Uterus (tissue), 3 donors: ENCODE measurements at regions not wholly inside any gene's neighbourhood (a gene's known extent, or its start where the extent isn't known, plus 50 kb on each side); places are given as distances from the start of the nearest gene placed in this dataset.

ENCODE experiments used
- DNase-seq, 2 donors: peaks; one replicate each; pipeline ENCODE4 v3.0.0-alpha.2; 2019 to 2020
- H3K27ac ChIP-seq, 2 donors: fragments of 200-600 bp; sonication (generic); 1 replicate in 1 of 2; 2 replicates in 1 of 2; pipeline ENCODE4 v1.5.1; 2016 to 2018
- H3K27me3 ChIP-seq, 2 donors: fragments of 200-600 bp; sonication (generic); one replicate each; pipeline ENCODE4 v1.5.1; 2018 to 2019; ENCODE audit warnings: control low read depth in 1 of 2
- H3K36me3 ChIP-seq, 2 donors: fragments of 200-600 bp; sonication (generic); one replicate each; pipeline ENCODE4 v1.5.1; 2019; ENCODE audit warnings: control low read depth in 1 of 2
- H3K4me1 ChIP-seq, 2 donors: fragments of 200-600 bp; sonication (generic); one replicate each; pipeline ENCODE4 v1.5.1; 2018 to 2019; ENCODE audit warnings: control low read depth in 1 of 2
- H3K4me3 ChIP-seq, 2 donors: fragments of 200-600 bp; sonication (generic); 1 replicate in 1 of 2; 2 replicates in 1 of 2; pipeline ENCODE4 v1.5.1; 2018 to 2019; ENCODE audit warnings: mild to moderate bottlenecking in 1 of 2
- H3K9me3 ChIP-seq, 2 donors: fragments of 200-600 bp; sonication (generic); one replicate each; pipeline ENCODE4 v1.5.1; 2019; ENCODE audit warnings: control low read depth in 1 of 2
- CTCF ChIP-seq, 4 experiments: fragments of 200-600 bp in 2 of 4; fragments of 450-650 bp in 2 of 4; sonication (generic) in 2 of 4; IDR thresholded peaks; one replicate each; pipeline ENCODE4 v1.5.1; 2016 to 2019; ENCODE audit warnings: antibody characterized with exemption in 4 of 4, mild to moderate bottlenecking in 2 of 4, moderate library complexity in 1 of 4
- POLR2A ChIP-seq, 2 donors: fragments of 450-650 bp; IDR thresholded peaks; one replicate each; pipeline ENCODE4 v1.6.1; 2016; ENCODE audit warnings: antibody characterized with exemption in 2 of 2, mild to moderate bottlenecking in 1 of 2, moderate library complexity in 1 of 2
- intact Hi-C: fragments of 100-400 bp; cut with DNase I; formaldehyde crosslinking; loops from one replicate; pipeline ENCODE4 v1.15.1; 2023; ENCODE audit warnings: low total_unique reads
- donor health status: DM: yes; HTN: yes; CAD: no.

GRCh38 chr12:114580306-114580705 lies 103.7 kb downstream of the TBX3 start:
- intact Hi-C loops, result no loop called here

DNA sequence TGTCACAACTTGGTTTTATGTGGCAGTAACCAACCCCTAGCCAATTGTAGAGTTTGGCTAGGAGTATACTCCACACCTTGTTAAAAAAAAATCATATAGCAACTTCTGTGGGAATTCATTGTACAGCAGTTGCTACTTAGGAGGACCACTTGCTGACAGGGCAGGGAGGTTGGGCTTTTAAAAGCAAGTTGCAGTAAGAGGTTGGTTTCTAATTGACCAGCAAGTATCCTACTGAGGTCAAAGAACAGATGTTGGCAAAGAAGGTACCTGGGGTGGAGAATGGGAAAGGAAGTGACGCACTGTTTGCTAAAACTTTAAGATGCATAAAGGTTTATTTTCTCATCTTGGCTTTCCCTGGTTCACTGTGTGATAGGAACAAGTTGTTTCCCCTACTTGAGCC lies 104.6 kb downstream of the TBX3 start:
- no peak for TF ChIP-seq POLR2A (IDR thresholded peaks at IDR 0.05)
- TF ChIP-seq CTCF (IDR thresholded peaks at IDR 0.05), result no peak
- H3K9me3 ChIP-seq, result no peaks in the 10 kb centered on the region
- H3K4me1 ChIP-seq, result no peaks in the 10 kb centered on the region
- no peaks in the 10 kb centered on the region for H3K27me3 ChIP-seq
- intact Hi-C loops, result no loop called here
- DNase-seq, result no peak
- H3K27ac ChIP-seq, result no peak overlapping the region
- no peak overlapping the region for H3K4me3 ChIP-seq
- H3K36me3 ChIP-seq, result no peaks in the 10 kb centered on the region

More at GRCh38 chr12:114580306-114580705, 103.7 kb downstream of the TBX3 start:
- Histone ChIP-seq H3K27me3 (no peaks in the 10 kb centered on the region), H3K4me3 (no peak overlapping the region), H3K36me3 (no peaks in the 10 kb centered on the region), H3K4me1 (no peaks in the 10 kb centered on the region), H3K27ac (no peak overlapping the region), H3K9me3 (no peaks in the 10 kb centered on the region)
- DNase-seq, result no peak
- TF ChIP-seq POLR2A (IDR thresholded peaks at IDR 0.05), result no peak

DNA sequence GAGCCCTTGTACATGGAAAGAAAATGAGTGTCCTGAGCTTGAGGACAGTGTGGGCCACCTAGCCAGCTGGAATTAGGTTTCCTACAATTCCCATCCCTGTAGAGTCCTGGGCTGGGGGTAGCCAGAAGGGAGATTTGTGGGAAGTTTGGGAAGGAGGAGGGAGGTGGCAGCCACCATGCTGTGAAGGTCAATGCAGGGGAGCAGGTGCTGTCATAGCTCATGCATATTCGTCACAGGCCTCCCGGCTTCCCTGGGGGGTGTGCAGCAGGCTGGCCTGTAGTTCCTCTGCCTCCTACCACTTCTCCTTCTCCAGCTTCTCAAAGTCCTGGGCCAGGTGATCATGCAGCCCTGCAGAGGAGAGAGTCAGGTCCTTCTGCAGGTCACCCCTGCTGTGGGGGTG lies 121.3 kb downstream of the TBX3 start:
- TF ChIP-seq CTCF (IDR thresholded peaks at IDR 0.05) (no peak), POLR2A (IDR thresholded peaks at IDR 0.05) (no peak)
- H3K4me3 ChIP-seq, result no peak overlapping the region
- DNase-seq, result no peak
- no peaks in the 10 kb centered on the region for H3K27me3 ChIP-seq
- intact Hi-C loops, result no loop called here
- H3K4me1 ChIP-seq, result no peaks in the 10 kb centered on the region
- H3K9me3 ChIP-seq, result no peaks in the 10 kb centered on the region
- no peaks in the 10 kb centered on the region for H3K36me3 ChIP-seq
- H3K27ac ChIP-seq, result no peak overlapping the region

DNA sequence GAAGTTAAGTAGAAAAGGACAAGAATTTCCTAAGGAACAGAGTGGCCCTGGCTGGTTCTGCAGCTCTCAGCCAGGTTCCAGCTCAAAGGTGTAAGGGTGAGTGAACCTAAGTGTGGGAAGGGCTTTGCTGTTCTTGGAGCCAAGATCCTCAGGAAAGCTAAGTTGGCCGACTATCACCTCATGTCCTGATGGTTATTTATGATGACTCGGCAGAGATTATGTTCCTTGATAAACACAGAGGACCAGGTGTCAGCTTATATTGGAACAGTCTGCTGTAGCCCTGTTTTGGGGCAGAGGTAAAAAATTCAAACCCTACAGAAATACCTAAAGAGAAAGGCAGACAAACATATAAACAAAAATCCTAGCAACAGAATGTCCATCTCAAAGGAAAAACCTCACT lies 128.5 kb downstream of the TBX3 start:
- H3K4me1 ChIP-seq, result no peaks in the 10 kb centered on the region
- no peak for TF ChIP-seq CTCF (IDR thresholded peaks at IDR 0.05)
- no peak for TF ChIP-seq POLR2A (IDR thresholded peaks at IDR 0.05)
- H3K27ac ChIP-seq, result no peak overlapping the region
- DNase-seq, result no peak
- intact Hi-C loops, result no loop called here
- H3K9me3 ChIP-seq, result no peaks in the 10 kb centered on the region
- no peaks in the 10 kb centered on the region for H3K36me3 ChIP-seq
- no peaks in the 10 kb centered on the region for H3K27me3 ChIP-seq
- no peak overlapping the region for H3K4me3 ChIP-seq

- H3K36me3 ChIP-seq, result no peaks in the 10 kb centered on the region
- no peaks in the 10 kb centered on the region for H3K9me3 ChIP-seq
- intact Hi-C loops, result no loop called here
- no peaks in the 10 kb centered on the region for H3K4me1 ChIP-seq
- no peak overlapping the region for H3K27ac ChIP-seq
- TF ChIP-seq CTCF (IDR thresholded peaks at IDR 0.05) (no peak), POLR2A (IDR thresholded peaks at IDR 0.05) (no peak)
- DNase-seq, result no peak
- no peaks in the 10 kb centered on the region for H3K27me3 ChIP-seq
- H3K4me3 ChIP-seq, result no peak overlapping the region
Observed at GRCh38 chr12:114547636-114548035, 136.3 kb downstream of the TBX3 start.

- Histone ChIP-seq H3K9me3 (no peaks in the 10 kb centered on the region), H3K4me1 (no peaks in the 10 kb centered on the region), H3K4me3 (no peak overlapping the region), H3K36me3 (no peaks in the 10 kb centered on the region), H3K27me3 (no peaks in the 10 kb centered on the region), H3K27ac (no peak overlapping the region)
- intact Hi-C loops, result no loop called here
- no peak for TF ChIP-seq POLR2A (IDR thresholded peaks at IDR 0.05)
- no peak for TF ChIP-seq CTCF (IDR thresholded peaks at IDR 0.05)
- DNase-seq, result no peak
Observed at GRCh38 chr12:114530417-114530816, 124.5 kb upstream of the TBX5 start.
